Neuronal stem cell (in vitro differentiated cells): ENCODE measurements at regions not wholly inside any gene's neighbourhood (a gene's known extent, or its start where the extent isn't known, plus 50 kb on each side); places are given as distances from the start of the nearest gene placed in this dataset.

ENCODE experiments used
- DNase-seq: peaks from one replicate; pipeline ENCODE4 v3.0.0-alpha.2; 2013; ENCODE audit warnings: low spot score
- H2AFZ ChIP-seq: one replicate; pipeline ENCODE4 v1.6.1; 2013; ENCODE audit warnings: mild to moderate bottlenecking, low read length, inconsistent platforms
- H2AK5ac ChIP-seq: 2 replicates; pipeline ENCODE4 v1.6.1; 2013; ENCODE audit warnings: low read depth, mild to moderate bottlenecking, inconsistent platforms, low read length, moderate library complexity, mixed read lengths
- H2BK120ac ChIP-seq: 2 replicates; pipeline ENCODE4 v1.6.1; 2013; ENCODE audit warnings: low read depth, mild to moderate bottlenecking, inconsistent platforms, low read length, moderate library complexity, mixed read lengths
- H2BK12ac ChIP-seq: one replicate; pipeline ENCODE4 v1.6.1; 2013; ENCODE audit warnings: low read length, inconsistent platforms
- H2BK15ac ChIP-seq: 2 replicates; pipeline ENCODE4 v1.6.1; 2013; ENCODE audit warnings: mild to moderate bottlenecking, low read length, inconsistent platforms, mixed read lengths
- H2BK5ac ChIP-seq: one replicate; pipeline ENCODE4 v1.6.1; 2013; ENCODE audit warnings: inconsistent platforms, mild to moderate bottlenecking, low read length, moderate library complexity
- H3K14ac ChIP-seq: one replicate; pipeline ENCODE4 v1.6.1; 2013; ENCODE audit warnings: low read length, inconsistent platforms
- H3K18ac ChIP-seq: 2 replicates; pipeline ENCODE4 v1.6.1; 2013; ENCODE audit warnings: low read length, inconsistent platforms
- H3K23ac ChIP-seq: 2 replicates; pipeline ENCODE4 v1.6.1; 2013; ENCODE audit warnings: low read depth, mild to moderate bottlenecking, mixed read lengths, low read length, inconsistent platforms; ENCODE audit not compliant: poor library complexity
- H3K27ac ChIP-seq: replicated peaks from 3 replicates; pipeline ENCODE4 v1.5.1; 2013; ENCODE audit warnings: low read length, inconsistent platforms
- H3K27me3 ChIP-seq, 3 experiments: 2 replicates each; pipeline ENCODE4 v1.6.1; 2013; ENCODE audit warnings: low read length in 3 of 3, mild to moderate bottlenecking in 2 of 3, inconsistent platforms in 1 of 3, low read depth in 1 of 3, mixed read lengths in 1 of 3, moderate library complexity in 1 of 3; ENCODE audit not compliant: control insufficient read depth in 3 of 3, insufficient read depth in 3 of 3
- H3K36me3 ChIP-seq, 2 donors: replicated peaks in 1 of 2; 2 replicates each; pipeline ENCODE4 v1.6.1; 2013; ENCODE audit warnings: low read length in 2 of 2; ENCODE audit not compliant: control insufficient read depth in 2 of 2, insufficient read depth in 2 of 2
- H3K4ac ChIP-seq: 2 replicates; pipeline ENCODE4 v1.6.1; 2013; ENCODE audit warnings: inconsistent platforms, mild to moderate bottlenecking, low read length, moderate library complexity
- H3K4me1 ChIP-seq, 2 donors: 1 replicate in 1 of 2; 2 replicates in 1 of 2; pipeline ENCODE4 v1.6.1; 2013; ENCODE audit warnings: low read length in 2 of 2, low read depth in 1 of 2; ENCODE audit not compliant: control insufficient read depth in 2 of 2, insufficient read depth in 1 of 2
- H3K4me2 ChIP-seq: one replicate; pipeline ENCODE4 v1.6.1; 2013; ENCODE audit warnings: mild to moderate bottlenecking, low read length, inconsistent platforms; ENCODE audit not compliant: insufficient read depth, poor library complexity, severe bottlenecking
- H3K4me3 ChIP-seq, 2 donors: 2 replicates each; pipeline ENCODE4 v1.5.1; 2013; ENCODE audit warnings: low read length in 2 of 2, mild to moderate bottlenecking in 2 of 2, inconsistent platforms in 1 of 2, moderate library complexity in 1 of 2
- H3K79me1 ChIP-seq: one replicate; pipeline ENCODE4 v1.6.1; 2013; ENCODE audit warnings: low read depth, mild to moderate bottlenecking, inconsistent platforms, low read length, moderate library complexity
- H3K9ac ChIP-seq: one replicate; pipeline ENCODE4 v1.6.1; 2013; ENCODE audit warnings: mild to moderate bottlenecking, low read depth, low read length, inconsistent platforms; ENCODE audit not compliant: poor library complexity
- H3K9me3 ChIP-seq, 2 donors: replicated peaks in 1 of 2; 2 replicates each; pipeline versions ENCODE3 to v1.6.1; 2013; ENCODE audit warnings: low read length in 2 of 2, mild to moderate bottlenecking in 2 of 2, inconsistent platforms in 1 of 2, low read depth in 1 of 2, mixed read lengths in 1 of 2, moderate library complexity in 1 of 2; ENCODE audit not compliant: control insufficient read depth in 2 of 2, insufficient read depth in 1 of 2
- H4K8ac ChIP-seq: one replicate; pipeline ENCODE4 v1.6.1; 2013; ENCODE audit warnings: low read depth, mild to moderate bottlenecking, inconsistent platforms, low read length, moderate library complexity
- H4K91ac ChIP-seq: one replicate; pipeline ENCODE4 v1.6.1; 2013; ENCODE audit warnings: low read length, low read depth, mild to moderate bottlenecking, inconsistent platforms; ENCODE audit not compliant: poor library complexity
- WGBS, 2 donors: extraction: QIAGEN DNeasy Blood & Tissue Kit; methylation state at CpG; one replicate each; pipeline ENCODE4 v1.1.7; 2013; ENCODE audit warnings: missing lambda C conversion rate in 2 of 2, mixed read lengths in 1 of 2; ENCODE audit not compliant: insufficient read length in 2 of 2, insufficient replicate concordance in 1 of 2; ENCODE audit errors: extremely low coverage in 2 of 2; 5-methylcytosine and 5-hydroxymethylcytosine counted together

DNA sequence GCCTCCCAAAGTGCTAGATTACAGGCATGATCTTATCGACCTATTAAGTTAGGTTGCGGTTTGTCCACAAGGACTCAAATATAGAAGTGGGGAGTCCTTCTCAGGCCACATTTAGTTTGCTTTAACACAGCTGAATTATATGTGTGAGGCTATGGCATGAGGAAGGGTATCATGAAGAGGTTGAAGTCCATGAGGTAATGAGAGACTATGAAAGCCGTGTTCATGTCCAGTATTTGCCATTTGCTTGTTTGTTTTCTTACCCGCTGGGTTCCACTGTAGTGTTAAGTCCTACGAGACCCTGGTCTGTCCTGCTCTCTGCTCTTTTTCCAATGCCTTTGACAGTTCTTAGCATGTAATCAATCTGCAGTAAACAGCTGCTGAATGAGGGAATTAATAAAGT, 1072.4 kb upstream of the EEF2KMT start:
- H3K79me1 ChIP-seq: no peaks in the 10 kb centered on the region

DNA sequence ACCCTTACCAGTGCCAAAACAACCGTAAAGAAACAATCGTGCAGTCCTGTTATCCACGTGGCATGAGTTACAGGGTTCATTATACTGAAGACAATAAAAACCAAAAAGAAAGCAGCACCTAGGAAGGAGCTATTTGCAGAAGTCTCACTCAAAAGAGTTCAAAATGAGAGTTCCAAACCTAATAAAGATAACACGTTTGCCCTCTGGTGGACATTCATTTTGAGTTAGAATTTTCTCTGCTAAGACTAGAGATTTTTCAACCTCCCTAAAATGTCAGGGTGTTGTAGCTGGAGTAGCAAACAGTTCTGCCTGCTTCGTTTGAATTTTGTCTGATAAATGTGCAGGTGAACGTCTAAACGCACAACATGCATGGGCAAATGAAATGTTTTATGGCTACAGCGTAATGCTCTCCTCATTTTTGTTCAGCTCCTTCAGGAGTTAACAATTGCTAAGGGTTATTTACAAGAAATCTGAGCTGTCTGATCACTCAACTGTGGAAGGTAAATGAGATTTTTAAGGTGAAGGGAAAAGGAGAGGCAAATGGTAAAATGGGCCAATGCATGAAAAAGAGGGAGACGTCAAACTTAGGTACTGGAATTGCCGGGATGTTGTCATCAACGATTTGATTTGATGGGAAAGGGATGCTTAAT, 1067.9 kb upstream of the EEF2KMT start:
- Histone ChIP-seq H3K27me3 (no peaks in the 10 kb centered on the region), H3K27ac (no peak overlapping the region), H2AK5ac (no peak overlapping the region), H3K4me3 (no peak overlapping the region), H3K36me3 (no peaks in the 10 kb centered on the region), H2AFZ (no peak overlapping the region), H3K9ac (no peak overlapping the region), H2BK120ac (no peak overlapping the region), H4K91ac (no peak overlapping the region), H2BK5ac (no peak overlapping the region), H2BK15ac (no peak overlapping the region), H3K14ac (no peak overlapping the region), H3K4me1 (peaks cover 0 to 4% of the 10 kb centered on the region in 2 donors), H3K4ac (no peak overlapping the region), H3K9me3 (no peaks in the 10 kb centered on the region), H4K8ac (no peak overlapping the region), H3K18ac (no peak overlapping the region), H3K79me1 (no peaks in the 10 kb centered on the region), H3K4me2 (no peak overlapping the region), H2BK12ac (no peak overlapping the region), H3K23ac (no peak overlapping the region)
- WGBS, 2 donors: no CpG with 5 or more reads among the region's 11 CpGs
- peak; percentile 6 for DNase-seq

More for the DNA sequence above, 1072.4 kb upstream of the EEF2KMT start:
- H3K18ac ChIP-seq: no peak overlapping the region
- no peak overlapping the region for H3K14ac ChIP-seq
- H4K8ac ChIP-seq: no peak overlapping the region
- H3K27me3 ChIP-seq: no peaks in the 10 kb centered on the region
- no peaks in the 10 kb centered on the region for H3K9me3 ChIP-seq
- H2BK5ac ChIP-seq: no peak overlapping the region
- no peak overlapping the region for H2AK5ac ChIP-seq
- H3K4ac ChIP-seq: no peak overlapping the region
- no peak for DNase-seq
- H3K23ac ChIP-seq: no peak overlapping the region
- H3K27ac ChIP-seq: no peak overlapping the region
- H2BK12ac ChIP-seq: no peak overlapping the region
- no peaks in the 10 kb centered on the region for H3K36me3 ChIP-seq
- no peak overlapping the region for H4K91ac ChIP-seq
- no peak overlapping the region for H2AFZ ChIP-seq
- no peak overlapping the region for H3K4me2 ChIP-seq
- no peak overlapping the region for H3K9ac ChIP-seq
- WGBS, 2 donors: no CpG with 5 or more reads among the region's 5 CpGs
- H3K4me3 ChIP-seq: no peak overlapping the region
- no peak overlapping the region for H2BK120ac ChIP-seq
- peaks cover 0 to 4% of the 10 kb centered on the region in 2 donors for H3K4me1 ChIP-seq
- no peak overlapping the region for H2BK15ac ChIP-seq

DNA sequence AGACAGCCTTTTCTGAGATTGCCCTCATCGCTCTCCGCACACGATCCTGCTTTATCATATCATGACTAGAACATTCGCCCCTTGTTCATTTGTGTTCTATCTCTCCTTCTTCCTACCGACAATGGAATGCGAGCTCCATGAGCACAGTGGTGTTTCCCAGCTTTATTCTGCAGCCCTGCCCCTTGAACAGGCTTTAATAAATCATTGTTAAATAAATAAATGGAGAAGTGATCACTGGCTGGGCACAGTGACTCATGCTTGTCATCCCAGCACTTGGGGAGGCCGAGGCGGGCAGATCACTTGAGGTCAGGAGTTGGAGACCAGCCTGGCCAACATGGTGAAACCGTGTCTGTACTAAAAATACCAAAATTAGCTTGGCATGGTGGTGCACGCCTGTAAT, 1063.3 kb upstream of the EEF2KMT start:
- H2BK5ac ChIP-seq: no peak overlapping the region
- no CpG with 5 or more reads among the region's 10 CpGs for WGBS, 2 donors

DNA sequence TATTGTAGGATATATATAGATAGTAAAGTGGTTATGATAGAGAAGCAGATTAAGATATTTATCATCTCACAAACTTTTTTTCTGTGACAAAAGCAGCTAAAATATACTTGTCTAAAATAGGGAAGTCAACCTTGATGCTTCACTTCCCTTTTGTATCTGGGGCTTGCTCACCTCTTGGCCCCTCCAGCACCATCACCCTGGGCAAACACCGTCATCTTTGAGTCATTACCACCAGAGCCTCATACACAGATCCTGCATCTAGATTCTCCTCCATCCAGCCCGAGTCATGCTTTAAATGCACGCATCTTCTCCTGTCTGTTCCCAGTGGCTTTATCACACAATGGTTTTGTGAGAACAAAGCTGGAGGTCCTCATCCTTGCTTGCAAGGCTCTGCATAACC, 1062.7 kb upstream of the EEF2KMT start:
- Histone ChIP-seq H4K91ac (no peak overlapping the region), H3K79me1 (no peaks in the 10 kb centered on the region), H2BK12ac (no peak overlapping the region), H3K4me1 (no peaks in the 10 kb centered on the region), H2AFZ (no peak overlapping the region), H3K18ac (no peak overlapping the region), H3K27me3 (no peaks in the 10 kb centered on the region), H3K14ac (no peak overlapping the region), H2BK120ac (no peak overlapping the region), H4K8ac (no peak overlapping the region), H3K36me3 (no peaks in the 10 kb centered on the region), H3K4me2 (no peak overlapping the region), H2AK5ac (no peak overlapping the region), H3K23ac (no peak overlapping the region), H2BK15ac (no peak overlapping the region), H3K27ac (no peak overlapping the region), H3K9me3 (no peaks in the 10 kb centered on the region), H3K4me3 (no peak overlapping the region), H2BK5ac (no peak overlapping the region), H3K4ac (no peak overlapping the region), H3K9ac (no peak overlapping the region)
- no peak for DNase-seq
- WGBS, 2 donors: no CpG with 5 or more reads among the region's 3 CpGs

More for the DNA sequence above, 1063.3 kb upstream of the EEF2KMT start:
- H2AK5ac ChIP-seq: no peak overlapping the region
- H3K9me3 ChIP-seq: no peaks in the 10 kb centered on the region
- no peak overlapping the region for H2AFZ ChIP-seq
- H4K8ac ChIP-seq: no peak overlapping the region
- no peaks in the 10 kb centered on the region for H3K36me3 ChIP-seq
- no peak overlapping the region for H2BK15ac ChIP-seq
- no peak overlapping the region for H3K4me3 ChIP-seq
- H2BK120ac ChIP-seq: no peak overlapping the region
- no peak overlapping the region for H4K91ac ChIP-seq
- H3K4me1 ChIP-seq: peaks cover 0 to 4% of the 10 kb centered on the region in 2 donors
- H2BK12ac ChIP-seq: no peak overlapping the region
- no peak overlapping the region for H3K27ac ChIP-seq
- no peak for DNase-seq
- no peaks in the 10 kb centered on the region for H3K79me1 ChIP-seq
- H3K23ac ChIP-seq: no peak overlapping the region
- H3K27me3 ChIP-seq: no peaks in the 10 kb centered on the region
- H3K9ac ChIP-seq: no peak overlapping the region
- H3K4me2 ChIP-seq: no peak overlapping the region
- H3K4ac ChIP-seq: no peak overlapping the region
- H3K18ac ChIP-seq: no peak overlapping the region
- no peak overlapping the region for H3K14ac ChIP-seq
